ENCODE measurements at regions not wholly inside any gene's neighbourhood (a gene's known extent, or its start where the extent isn't known, plus 50 kb on each side); places are given as distances from the start of the nearest gene placed in this dataset.

- TF ChIP-seq, protein P1, sequence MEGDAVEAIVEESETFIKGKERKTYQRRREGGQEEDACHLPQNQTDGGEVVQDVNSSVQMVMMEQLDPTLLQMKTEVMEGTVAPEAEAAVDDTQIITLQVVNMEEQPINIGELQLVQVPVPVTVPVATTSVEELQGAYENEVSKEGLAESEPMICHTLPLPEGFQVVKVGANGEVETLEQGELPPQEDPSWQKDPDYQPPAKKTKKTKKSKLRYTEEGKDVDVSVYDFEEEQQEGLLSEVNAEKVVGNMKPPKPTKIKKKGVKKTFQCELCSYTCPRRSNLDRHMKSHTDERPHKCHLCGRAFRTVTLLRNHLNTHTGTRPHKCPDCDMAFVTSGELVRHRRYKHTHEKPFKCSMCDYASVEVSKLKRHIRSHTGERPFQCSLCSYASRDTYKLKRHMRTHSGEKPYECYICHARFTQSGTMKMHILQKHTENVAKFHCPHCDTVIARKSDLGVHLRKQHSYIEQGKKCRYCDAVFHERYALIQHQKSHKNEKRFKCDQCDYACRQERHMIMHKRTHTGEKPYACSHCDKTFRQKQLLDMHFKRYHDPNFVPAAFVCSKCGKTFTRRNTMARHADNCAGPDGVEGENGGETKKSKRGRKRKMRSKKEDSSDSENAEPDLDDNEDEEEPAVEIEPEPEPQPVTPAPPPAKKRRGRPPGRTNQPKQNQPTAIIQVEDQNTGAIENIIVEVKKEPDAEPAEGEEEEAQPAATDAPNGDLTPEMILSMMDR (IDR thresholded peaks at IDR 0.05), result no peak
- no peak for TF ChIP-seq POLR2A (IDR thresholded peaks at IDR 0.05)
Observed at GRCh38 chr13:105031306-105031705, 1504.2 kb downstream of the EFNB2 start.
